CD14-positive monocyte (primary cell): ENCODE measurements at regions not wholly inside any gene's neighbourhood (a gene's known extent, or its start where the extent isn't known, plus 50 kb on each side); places are given as distances from the start of the nearest gene placed in this dataset.

Experiments used
- DNase-seq, 3 donors: peaks; one replicate each; pipeline ENCODE4 v3.0.0-alpha.2; 2011 to 2022
- H2AFZ ChIP-seq: 2 replicates; pipeline ENCODE4 v1.6.0; 2012; ENCODE audit warnings: mild to moderate bottlenecking, low read depth, low read length, inconsistent platforms; ENCODE audit not compliant: insufficient read depth, poor library complexity, severe bottlenecking
- H3K27ac ChIP-seq, 2 donors: 1 replicate in 1 of 2; 2 replicates in 1 of 2; pipeline ENCODE4 v1.5.1; 2012 to 2013; ENCODE audit warnings: low read length in 2 of 2, control low read depth in 1 of 2, inconsistent platforms in 1 of 2, low read depth in 1 of 2, mild to moderate bottlenecking in 1 of 2
- H3K27me3 ChIP-seq, 2 donors: one replicate each; pipeline versions ENCODE4 v1.6.0 to v1.6.1; 2011 to 2013; ENCODE audit warnings: low read length in 2 of 2; ENCODE audit not compliant: control insufficient read depth in 2 of 2, insufficient read depth in 2 of 2
- H3K36me3 ChIP-seq, 2 donors: replicated peaks in 1 of 2; 1 replicate in 1 of 2; 2 replicates in 1 of 2; pipeline versions ENCODE4 v1.5.1 to v1.6.1; 2012 to 2013; ENCODE audit warnings: low read length in 2 of 2, control low read depth in 1 of 2, inconsistent platforms in 1 of 2, mild to moderate bottlenecking in 1 of 2; ENCODE audit not compliant: insufficient read depth in 2 of 2, control insufficient read depth in 1 of 2
- H3K4me1 ChIP-seq, 2 donors: 1 replicate in 1 of 2; 2 replicates in 1 of 2; pipeline versions ENCODE4 v1.5.1 to v1.6.1; 2012 to 2013; ENCODE audit warnings: low read length in 2 of 2, control low read depth in 1 of 2, inconsistent platforms in 1 of 2, mild to moderate bottlenecking in 1 of 2, moderate library complexity in 1 of 2; ENCODE audit not compliant: insufficient read depth in 2 of 2, control insufficient read depth in 1 of 2
- H3K4me2 ChIP-seq: replicated peaks from 2 replicates; pipeline ENCODE3; 2012; ENCODE audit warnings: low read length, moderate library complexity, mild to moderate bottlenecking; ENCODE audit not compliant: poor library complexity, severe bottlenecking; ENCODE audit errors: extremely low read depth
- H3K4me3 ChIP-seq, 3 experiments: fragments of 200-600 bp in 1 of 3; sonication (generic) in 1 of 3; replicated peaks in 1 of 3; 1 replicate in 2 of 3; 2 replicates in 1 of 3; pipeline ENCODE4 v1.5.1; 2011 to 2013; ENCODE audit warnings: low read length in 3 of 3, mild to moderate bottlenecking in 3 of 3, control low read depth in 2 of 3, low read depth in 2 of 3, inconsistent platforms in 1 of 3, moderate library complexity in 1 of 3
- H3K79me2 ChIP-seq: 2 replicates; pipeline ENCODE4 v1.6.0; 2012; ENCODE audit warnings: mild to moderate bottlenecking, control low read depth, inconsistent platforms, low read length, moderate library complexity; ENCODE audit not compliant: insufficient read depth
- H3K9ac ChIP-seq: 2 replicates; pipeline ENCODE4 v1.6.0; 2017; ENCODE audit warnings: low read length, mild to moderate bottlenecking; ENCODE audit not compliant: insufficient read depth, poor library complexity, severe bottlenecking
- H3K9me3 ChIP-seq, 2 donors: replicated peaks in 1 of 2; 1 replicate in 1 of 2; 2 replicates in 1 of 2; pipeline versions ENCODE4 v1.5.1 to v1.6.1; 2012 to 2013; ENCODE audit warnings: low read length in 2 of 2, control low read depth in 1 of 2; ENCODE audit not compliant: control insufficient read depth in 1 of 2, insufficient read depth in 1 of 2
- H4K20me1 ChIP-seq: 2 replicates; pipeline ENCODE4 v1.6.0; 2012; ENCODE audit warnings: mild to moderate bottlenecking, low read length, control low read depth, moderate library complexity; ENCODE audit not compliant: insufficient read depth
- H3K27ac Mint-ChIP-seq, 7 donors: one replicate each; pipeline ENCODE4 v1.8.0; 2020; ENCODE audit warnings: mild to moderate bottlenecking in 7 of 7, mixed read lengths in 7 of 7, moderate library complexity in 6 of 7, inconsistent platforms in 2 of 7
- H3K27me3 Mint-ChIP-seq, 3 donors: one replicate each; pipeline ENCODE4 v1.8.0; 2021 to 2022; ENCODE audit warnings: low read depth in 3 of 3, mild to moderate bottlenecking in 3 of 3, mixed read lengths in 3 of 3, moderate library complexity in 3 of 3, inconsistent platforms in 1 of 3
- H3K36me3 Mint-ChIP-seq, 2 donors: one replicate each; pipeline ENCODE4 v1.8.0; 2020; ENCODE audit warnings: mixed read lengths in 2 of 2, inconsistent platforms in 1 of 2, mild to moderate bottlenecking in 1 of 2
- H3K4me1 Mint-ChIP-seq: one replicate; pipeline ENCODE4 v1.8.0; 2020; ENCODE audit warnings: mild to moderate bottlenecking, mixed read lengths
- H3K4me3 Mint-ChIP-seq, 2 donors: one replicate each; pipeline ENCODE4 v1.8.0; 2020; ENCODE audit warnings: mild to moderate bottlenecking in 2 of 2, mixed read lengths in 2 of 2, moderate library complexity in 1 of 2
- H3K9me3 Mint-ChIP-seq, 7 donors: one replicate each; pipeline ENCODE4 v1.8.0; 2020 to 2022; ENCODE audit warnings: mixed read lengths in 7 of 7, mild to moderate bottlenecking in 6 of 7, moderate library complexity in 6 of 7, inconsistent platforms in 2 of 7
- CTCF ChIP-seq: fragments of 200-600 bp; IDR thresholded peaks from one replicate; pipeline ENCODE4 v1.8.0; 2022; ENCODE audit warnings: antibody characterized with exemption, mild to moderate bottlenecking
- WGBS: methylation state at CpG from one replicate; pipeline ENCODE4 v1.1.5; 2013; ENCODE audit warnings: missing lambda C conversion rate; ENCODE audit not compliant: insufficient coverage; 5-methylcytosine and 5-hydroxymethylcytosine counted together
- intact Hi-C, 2 donors: fragments of 100-400 bp; cut with micrococcal nuclease; formaldehyde crosslinking; loops; one replicate each; pipeline versions ENCODE4 v1.15.0 to v1.15.1; 2023

- Mint-ChIP-seq H3K9me3 (peaks cover 0 to 25% (median 7%) of the 10 kb centered on the region in 7 donors), H3K4me3 (no peak overlapping the region), H3K27ac (no peak overlapping the region), H3K27me3 (peaks cover 2 to 3% (median 3%) of the 10 kb centered on the region in 3 donors), H3K36me3 (no peaks in the 10 kb centered on the region), H3K4me1 (no peaks in the 10 kb centered on the region)
- Histone ChIP-seq H3K79me2 (no peaks in the 10 kb centered on the region), H4K20me1 (no peaks in the 10 kb centered on the region), H3K27me3 (no peaks in the 10 kb centered on the region), H3K9ac (no peak overlapping the region), H3K9me3 (peaks cover 0 to 6% of the 10 kb centered on the region in 2 donors), H2AFZ (no peak overlapping the region), H3K36me3 (no peaks in the 10 kb centered on the region), H3K4me1 (no peaks in the 10 kb centered on the region), H3K4me3 (no peak overlapping the region), H3K4me2 (no peak overlapping the region), H3K27ac (no peak overlapping the region)
- WGBS, result 100% methylated on average over 1 of the region's 2 CpGs
- DNase-seq, result no peak
- intact Hi-C loops, result no loop called here
- TF ChIP-seq CTCF, result no peak
Observed at GRCh38 chr5:5687113-5687512, 264.6 kb downstream of the ICE1 start.

GRCh38 chr5:5686356-5686755 is 263.9 kb downstream of the ICE1 start:
- DNase-seq, result no peak

More at GRCh38 chr5:5686356-5686755, 263.9 kb downstream of the ICE1 start:
- H3K4me1 ChIP-seq, result no peaks in the 10 kb centered on the region
- Mint-ChIP-seq H3K27me3 (peaks cover 2 to 3% (median 3%) of the 10 kb centered on the region in 3 donors), H3K9me3 (peaks cover 0 to 25% (median 6%) of the 10 kb centered on the region in 7 donors), H3K4me1 (no peaks in the 10 kb centered on the region), H3K36me3 (no peaks in the 10 kb centered on the region), H3K27ac (no peak overlapping the region), H3K4me3 (no peak overlapping the region)
- no peaks in the 10 kb centered on the region for H3K36me3 ChIP-seq
- no peaks in the 10 kb centered on the region for H3K27me3 ChIP-seq
- no peaks in the 10 kb centered on the region for H3K79me2 ChIP-seq
- no peak overlapping the region for H3K9ac ChIP-seq
- no peak overlapping the region for H3K4me3 ChIP-seq
- TF ChIP-seq CTCF, result no peak
- H4K20me1 ChIP-seq, result no peaks in the 10 kb centered on the region
- intact Hi-C loops, result no loop called here
- WGBS, result 72% methylated on average over 4 of the region's 6 CpGs
- no peak overlapping the region for H3K4me2 ChIP-seq
- no peak overlapping the region for H3K27ac ChIP-seq
- H3K9me3 ChIP-seq, result peaks cover 0 to 3% of the 10 kb centered on the region in 2 donors
- no peak overlapping the region for H2AFZ ChIP-seq
